GM10248 (cell line): ENCODE measurements at regions not wholly inside any gene's neighbourhood (a gene's known extent, or its start where the extent isn't known, plus 50 kb on each side); places are given as distances from the start of the nearest gene placed in this dataset.

ENCODE experiments used
- CTCF ChIA-PET: fragments of 300-600 bp; sonication (Branson Sonifier 250); formaldehyde crosslinking; extraction: SDS; loops from one replicate; lab custom pipeline; 2021; ENCODE audit warnings: antibody characterized with exemption; lab: Yijun Ruan, JAX
- POLR2A ChIA-PET: fragments of 350-650 bp; sonication (Branson Sonifier 250); formaldehyde crosslinking; extraction: SDS; loops from one replicate; lab custom pipeline; 2020; ENCODE audit warnings: antibody characterized with exemption; lab: Yijun Ruan, JAX
- DNase-seq: peaks from one replicate; pipeline ENCODE4 v3.0.0; 2012; ENCODE audit errors: extremely low spot score
- CTCF ChIP-seq: IDR thresholded peaks from 2 replicates; pipeline ENCODE4 v1.5.1; 2012; ENCODE audit warnings: mild to moderate bottlenecking, low read depth; ENCODE audit errors: extremely low read depth, missing control alignments, control extremely low read depth

GRCh38 chr2:13106302-13106701 is 389.6 kb downstream of the TRIB2 start:
- POLR2A ChIA-PET, result no interaction called here
- DNase-seq, result no peak
- CTCF ChIA-PET, result no interaction called here
- no peak for TF ChIP-seq CTCF

- no peak for DNase-seq
- TF ChIP-seq CTCF, result no peak
- POLR2A ChIA-PET, result no interaction called here
- CTCF ChIA-PET, result no interaction called here
Observed at GRCh38 chr2:13109516-13109915, 392.8 kb downstream of the TRIB2 start.

- DNase-seq, result no peak
- ChIA-PET POLR2A (no interaction called here), CTCF (interaction anchor here (1.6 kb wide), 1 partner anchor 8 kb away, joined by 3 read pairs; no protein-coding TSS in a partner anchor)
- TF ChIP-seq CTCF, result no peak
Observed at GRCh38 chr2:13110825-13111224, 394.1 kb downstream of the TRIB2 start.

GRCh38 chr2:13113002-13113401 is 396.3 kb downstream of the TRIB2 start:
- no peak for DNase-seq
- POLR2A ChIA-PET, result no interaction called here
- no peak for TF ChIP-seq CTCF
- CTCF ChIA-PET, result interaction anchor here (0.8 to 1.1 kb wide), 3 partner anchors 9 to 17 kb away, joined by 3 to 4 read pairs (median 3); no protein-coding TSS in a partner anchor

GRCh38 chr2:13114391-13114790 is 397.7 kb downstream of the TRIB2 start:
- DNase-seq, result no peak
- no peak for TF ChIP-seq CTCF
- POLR2A ChIA-PET, result no interaction called here
- CTCF ChIA-PET, result no interaction called here

- CTCF ChIA-PET, result no interaction called here
- TF ChIP-seq CTCF, result no peak
- no peak for DNase-seq
- POLR2A ChIA-PET, result no interaction called here
Observed at GRCh38 chr2:13115643-13116042, 398.9 kb downstream of the TRIB2 start.

GRCh38 chr2:13121096-13121495 is 404.4 kb downstream of the TRIB2 start:
- CTCF ChIA-PET, result no interaction called here
- no peak for DNase-seq
- POLR2A ChIA-PET, result no interaction called here
- no peak for TF ChIP-seq CTCF
